Left lobe of liver (tissue), 2 donors: ENCODE measurements at regions not wholly inside any gene's neighbourhood (a gene's known extent, or its start where the extent isn't known, plus 50 kb on each side); places are given as distances from the start of the nearest gene placed in this dataset.
A peak's percentile ranks its signal among the peaks of the same experiment; 100 is the strongest.

Source experiments
- ATAC-seq: fragments of 200-7000 bp; cut with Tn5 transposase; one replicate; pipeline ENCODE4 v1.9.1; 2020; ENCODE audit warnings: mild to moderate bottlenecking, moderate library complexity
- DNase-seq: peaks from one replicate; pipeline ENCODE4 v3.0.0-alpha.2; 2020; ENCODE audit warnings: low spot score
- donor health status: DM: no; HTN: no; CAD: no; lungs with moderate emphysema.
- donor health status: DM: no; HTN: yes; CAD: no.

DNA sequence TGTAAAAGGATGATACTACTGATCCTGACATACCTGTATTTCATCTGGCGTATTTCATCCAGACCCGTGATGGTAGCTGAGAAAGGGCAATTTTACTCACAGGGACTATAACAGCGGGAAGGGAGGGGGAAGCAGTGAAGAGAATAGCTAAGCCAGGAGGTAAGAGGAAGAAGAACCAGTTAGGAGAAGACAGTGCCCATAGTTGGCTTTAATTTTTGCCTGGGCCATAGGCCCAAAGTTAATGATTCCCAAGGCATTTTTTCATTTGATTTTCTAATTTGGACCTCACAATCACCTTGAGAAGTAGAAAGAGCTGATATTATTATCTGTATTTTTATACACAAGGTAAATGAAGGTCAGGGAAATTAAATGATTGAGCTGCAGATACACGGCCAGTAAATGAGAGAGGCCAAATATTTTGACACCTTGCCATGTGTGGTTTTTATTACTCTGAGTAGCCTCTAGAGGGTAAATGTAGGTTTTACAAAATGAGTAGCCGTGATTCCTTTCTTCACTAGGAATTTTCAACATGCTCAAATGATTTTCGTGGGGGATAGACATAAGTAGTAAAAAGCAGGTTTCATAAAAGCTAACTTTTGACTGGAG lies 382.2 kb downstream of the FUT8 start:
- DNase-seq (no peak), ATAC-seq (no peak)

DNA sequence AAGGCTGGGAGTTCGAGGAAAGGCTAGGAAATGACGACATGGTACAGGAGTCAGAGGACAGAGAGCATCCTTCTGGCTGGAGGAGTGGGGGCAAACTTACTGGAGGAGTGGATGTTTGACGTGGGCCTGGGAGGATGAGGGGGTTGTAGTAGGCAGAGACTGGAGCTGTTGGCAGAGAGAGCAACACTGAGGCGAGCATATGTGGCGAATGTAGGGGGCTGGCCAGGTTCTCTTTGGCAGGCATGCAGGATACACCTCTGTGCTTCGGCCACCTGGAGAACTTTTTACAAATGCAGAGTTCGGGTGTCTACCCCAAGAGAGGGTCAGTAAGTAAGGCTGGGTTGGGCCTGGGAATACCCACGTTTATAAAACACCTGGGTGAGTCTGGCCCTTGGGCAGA lies 385.7 kb downstream of the FUT8 start:
- no peak for ATAC-seq
- no peak for DNase-seq

DNA sequence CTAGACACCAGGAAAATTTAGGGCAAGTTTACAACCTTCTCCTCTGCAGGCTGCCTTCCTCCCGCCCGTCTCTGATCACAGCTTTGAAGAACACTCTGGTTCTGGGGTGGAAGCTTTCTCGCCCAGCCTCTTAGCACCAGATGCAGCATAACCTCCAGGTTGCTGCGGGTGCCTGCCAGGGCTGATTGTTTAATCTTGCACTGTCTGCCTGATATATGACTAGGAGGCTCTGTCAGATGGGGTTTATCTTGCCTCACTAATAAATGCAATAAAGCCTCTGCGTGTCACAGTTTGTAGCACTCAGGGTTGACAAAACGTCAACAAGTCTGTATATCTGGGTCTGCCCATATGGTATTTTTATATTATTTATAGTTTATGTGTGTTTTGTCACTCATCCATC lies 388.2 kb downstream of the FUT8 start:
- no peak for DNase-seq
- ATAC-seq, result no peak

DNA sequence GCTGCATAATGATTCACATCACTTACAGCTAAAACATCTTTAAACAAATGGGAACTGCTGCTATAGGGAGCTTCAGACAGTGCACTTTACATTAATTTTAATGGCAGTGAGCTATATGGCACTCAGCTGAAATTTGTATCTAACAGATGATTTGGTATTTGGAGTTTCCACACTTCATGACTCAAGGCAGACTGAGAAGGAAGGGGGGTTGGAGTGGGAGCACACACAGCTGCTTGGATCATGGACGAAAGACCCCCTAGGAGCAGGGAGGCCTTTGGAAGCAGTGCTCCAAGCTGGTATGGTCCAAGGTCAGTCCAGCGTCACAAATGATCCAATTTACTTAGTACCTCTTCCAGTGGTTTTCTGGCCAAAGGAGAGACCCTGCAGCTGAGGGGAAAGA lies 389.7 kb downstream of the FUT8 start:
- DNase-seq (no peak), ATAC-seq (no peak)

DNA sequence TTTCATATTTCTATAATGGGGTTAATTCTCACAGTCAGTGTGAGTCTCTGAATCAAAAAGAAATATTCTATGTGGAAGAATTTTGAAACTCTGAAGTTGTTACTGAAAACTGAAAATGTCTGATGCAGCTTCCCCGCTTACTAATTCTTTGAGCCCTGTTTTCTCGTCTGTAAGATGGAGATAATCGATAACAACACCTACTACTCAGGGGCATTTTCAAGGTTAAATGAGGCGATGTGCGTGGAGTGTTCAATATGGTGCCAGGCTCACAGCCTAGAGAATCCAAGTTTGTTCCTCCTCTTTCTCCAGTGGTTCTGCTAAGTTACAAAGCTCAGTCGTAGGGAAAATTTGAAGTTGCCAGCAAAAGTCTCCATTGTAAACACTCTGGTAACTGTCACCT lies 391.4 kb downstream of the FUT8 start:
- DNase-seq, result no peak

DNA sequence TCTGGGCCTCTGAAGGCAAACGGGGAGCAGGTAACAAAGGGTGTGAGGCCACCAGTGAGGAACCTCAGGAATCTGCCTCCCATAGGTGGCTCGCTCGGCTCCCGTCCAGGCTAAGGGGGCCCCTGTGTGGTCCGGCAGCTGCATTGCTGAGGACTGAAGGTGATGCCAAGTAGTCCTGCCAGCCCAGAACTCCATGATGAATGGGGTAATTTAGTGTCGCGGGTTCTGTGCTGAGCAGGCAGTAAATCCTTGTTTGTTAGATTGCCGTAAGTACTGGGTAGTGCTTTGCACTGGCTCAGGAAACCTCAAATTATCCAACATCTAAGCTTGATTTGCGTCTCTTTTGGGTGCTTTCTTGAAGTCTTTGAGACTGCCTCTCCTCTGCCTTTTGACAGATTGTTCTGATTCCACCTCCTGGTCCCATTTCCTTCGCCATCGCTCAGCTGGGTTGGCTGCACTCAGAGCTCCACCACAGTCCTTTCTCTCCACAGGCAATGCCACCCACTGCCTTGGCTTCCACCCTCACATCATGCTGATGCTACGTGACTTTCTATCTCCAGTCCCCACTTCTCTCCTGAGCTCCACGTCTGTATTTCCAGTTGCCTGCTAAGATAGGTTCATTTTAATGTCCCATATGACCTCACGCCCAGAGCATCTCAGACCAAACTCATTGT lies 392.0 kb downstream of the FUT8 start:
- ATAC-seq (no peak), DNase-seq (no peak)

More for the DNA sequence above, 391.4 kb downstream of the FUT8 start:
- ATAC-seq, result no peak

DNA sequence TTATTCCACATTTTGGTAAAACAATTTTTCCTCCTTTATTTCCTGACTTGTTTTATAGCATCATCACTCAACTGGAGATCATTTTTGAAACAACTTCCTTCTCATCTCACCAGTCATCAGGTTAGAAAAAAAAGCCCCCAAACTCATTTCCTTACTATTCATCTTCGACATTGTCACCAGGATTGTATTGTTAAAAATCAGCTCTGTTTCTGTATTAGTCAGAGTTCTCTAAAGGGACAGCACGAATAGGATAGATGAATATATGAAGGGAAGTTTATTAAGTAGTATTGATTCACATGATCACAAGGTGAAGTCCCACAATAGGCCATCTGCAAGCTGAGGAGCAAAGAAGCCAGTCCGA lies 392.6 kb downstream of the FUT8 start:
- no peak for DNase-seq
- ATAC-seq, result no peak

DNA sequence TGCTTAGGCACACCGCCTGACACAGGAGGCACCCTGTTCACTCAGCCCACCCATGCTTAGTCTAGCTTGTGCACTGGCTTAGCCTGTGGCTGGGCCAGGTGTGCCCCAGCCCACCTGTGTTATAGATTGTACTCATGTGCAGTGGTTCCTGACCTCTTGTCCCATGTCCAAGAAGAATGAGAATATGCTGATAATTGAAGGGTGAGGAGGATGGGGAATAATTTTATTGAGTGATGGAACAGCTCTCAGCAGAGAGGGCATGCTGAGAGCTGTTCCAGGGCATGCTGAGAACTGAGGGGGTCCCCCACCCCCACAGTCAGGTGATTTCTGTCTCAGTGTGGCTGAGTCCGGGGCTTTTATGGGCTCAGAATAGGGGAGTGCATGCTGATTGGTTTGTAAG lies 395.9 kb downstream of the FUT8 start:
- no peak for DNase-seq
- ATAC-seq, result no peak

DNA sequence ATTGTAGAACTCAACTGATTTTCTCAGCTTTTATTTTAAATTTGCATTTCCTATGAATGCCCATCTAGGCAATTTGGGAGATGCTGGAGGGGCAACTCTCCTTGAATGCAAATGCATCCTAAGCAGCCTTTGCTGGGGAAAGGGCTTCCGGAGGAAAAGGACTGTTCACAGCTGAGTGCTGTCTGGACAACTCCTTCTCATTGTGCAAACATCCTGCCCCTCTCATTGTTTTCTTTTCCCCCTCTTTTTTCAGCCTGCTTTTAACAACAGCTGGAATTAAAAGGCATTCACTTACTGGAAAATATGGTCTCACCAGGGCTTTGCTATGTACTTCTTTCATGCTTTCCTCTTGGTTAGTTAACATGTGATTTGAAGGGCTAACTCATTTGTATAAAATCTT lies 397.8 kb downstream of the FUT8 start:
- no peak for ATAC-seq
- no peak for DNase-seq

DNA sequence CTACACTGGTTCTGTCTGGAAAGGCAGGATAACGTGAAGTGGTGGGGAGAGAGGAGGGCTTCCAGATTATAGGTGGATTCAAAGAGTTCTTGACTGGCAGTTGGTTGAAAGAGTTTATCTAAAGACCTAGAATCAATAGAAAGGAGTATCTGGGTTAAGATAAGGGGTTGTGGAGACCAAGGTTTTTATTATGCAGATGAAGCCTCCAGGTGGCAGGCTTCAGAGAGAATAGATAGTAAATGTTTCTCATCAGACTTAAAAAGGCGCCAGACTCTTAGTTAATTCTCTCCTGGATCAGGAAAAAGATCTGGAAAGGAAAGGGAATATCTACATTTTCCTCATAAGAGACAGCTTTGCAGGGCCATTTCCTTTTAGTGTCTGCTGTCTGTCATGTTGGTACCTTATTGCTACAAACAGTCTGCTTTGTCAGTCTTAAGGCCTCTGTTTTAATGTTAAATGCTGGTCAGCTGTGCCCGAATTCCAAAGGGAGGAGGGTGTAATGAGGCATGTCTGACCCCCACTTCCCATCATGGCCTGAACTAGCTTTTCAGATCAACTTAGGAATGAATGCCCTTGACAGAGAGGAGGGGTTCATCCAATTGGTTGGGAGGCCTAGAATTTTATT lies 401.3 kb downstream of the FUT8 start:
- ATAC-seq (no peak), DNase-seq (no peak)

DNA sequence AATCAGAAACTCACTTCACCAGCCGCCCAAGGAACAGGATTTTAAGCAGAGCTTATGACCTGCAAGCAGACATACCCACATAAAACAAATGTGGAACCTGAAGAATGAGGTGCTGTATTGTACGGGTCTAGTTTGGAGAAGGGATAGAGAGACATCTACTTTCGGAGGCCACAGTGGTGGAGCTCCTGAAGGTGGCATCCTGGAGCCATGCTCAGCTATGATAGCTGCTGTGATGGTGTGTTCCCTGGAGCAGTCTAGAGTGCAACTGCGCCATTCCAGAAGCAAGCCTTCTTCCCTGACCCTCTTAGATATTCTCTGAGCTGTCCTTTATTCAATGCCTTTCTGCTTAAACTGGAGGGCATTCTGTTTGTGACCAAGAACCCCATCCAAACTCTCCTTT lies 402.6 kb downstream of the FUT8 start:
- DNase-seq (no peak), ATAC-seq (no peak)

DNA sequence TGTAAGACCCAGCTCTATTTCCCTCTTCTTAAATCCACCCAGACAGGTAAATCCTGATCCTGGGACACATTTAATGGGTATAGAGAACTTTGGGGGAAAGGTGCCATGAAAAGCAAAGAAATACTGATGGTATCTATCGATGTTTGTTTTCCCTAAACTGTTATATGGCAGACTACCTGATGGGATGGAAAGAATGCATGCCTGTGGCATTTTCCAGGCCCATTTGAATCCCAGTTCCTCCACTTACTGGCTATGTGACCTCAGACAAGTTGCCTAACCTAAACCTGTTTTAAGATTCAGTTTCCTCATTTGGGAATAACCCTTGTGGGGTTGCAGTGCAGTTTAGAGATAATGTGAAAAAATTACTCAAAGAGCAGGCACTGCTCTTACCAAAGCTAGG lies 404.5 kb downstream of the FUT8 start:
- DNase-seq (no peak), ATAC-seq (no peak)

DNA sequence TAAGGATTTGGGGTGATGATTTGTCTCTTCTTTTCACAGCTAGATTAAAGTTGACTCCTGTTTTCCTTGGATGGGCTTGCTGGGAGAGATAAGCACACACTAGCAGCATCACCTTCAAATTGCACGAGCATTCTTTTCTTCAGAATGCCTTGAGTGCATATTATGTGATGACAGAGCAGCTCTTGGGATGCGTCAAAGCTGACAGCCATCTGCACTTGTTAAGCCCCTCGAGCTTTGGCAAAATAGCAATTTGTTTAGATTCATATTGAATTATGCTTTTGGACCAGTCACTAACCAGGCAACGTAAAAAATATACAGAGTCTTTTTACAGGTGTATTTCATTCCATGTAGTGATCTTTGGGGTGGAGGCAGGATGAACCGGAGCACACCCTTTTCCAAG lies 407.0 kb downstream of the FUT8 start:
- DNase-seq (no peak), ATAC-seq (no peak)

DNA sequence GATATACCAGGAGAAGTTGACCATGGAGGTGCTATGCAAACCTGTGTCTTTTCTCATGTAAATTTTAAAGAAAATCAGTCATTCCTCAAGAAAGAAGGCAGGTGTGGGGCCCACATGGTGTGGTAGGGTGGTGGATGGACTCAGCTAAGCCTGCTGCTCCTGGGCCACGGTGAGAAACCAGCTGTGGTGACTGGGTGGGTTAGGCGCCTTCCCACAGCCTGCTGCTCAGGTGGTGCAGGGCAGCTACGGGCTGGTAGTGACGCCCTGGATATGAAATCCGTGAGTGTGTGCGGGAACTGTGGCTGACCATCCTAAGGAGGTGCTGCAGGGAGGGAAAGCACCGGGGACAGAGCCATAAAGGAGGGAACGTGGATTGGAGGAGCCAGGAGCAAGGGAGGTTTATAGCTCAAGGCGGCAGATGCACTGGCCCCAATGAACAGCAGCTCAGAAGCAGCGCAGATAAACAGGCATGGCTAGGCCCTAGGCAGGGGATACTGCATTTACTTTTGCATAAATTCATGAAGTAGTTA lies 408.8 kb downstream of the FUT8 start:
- ATAC-seq (no peak), DNase-seq (no peak)

DNA sequence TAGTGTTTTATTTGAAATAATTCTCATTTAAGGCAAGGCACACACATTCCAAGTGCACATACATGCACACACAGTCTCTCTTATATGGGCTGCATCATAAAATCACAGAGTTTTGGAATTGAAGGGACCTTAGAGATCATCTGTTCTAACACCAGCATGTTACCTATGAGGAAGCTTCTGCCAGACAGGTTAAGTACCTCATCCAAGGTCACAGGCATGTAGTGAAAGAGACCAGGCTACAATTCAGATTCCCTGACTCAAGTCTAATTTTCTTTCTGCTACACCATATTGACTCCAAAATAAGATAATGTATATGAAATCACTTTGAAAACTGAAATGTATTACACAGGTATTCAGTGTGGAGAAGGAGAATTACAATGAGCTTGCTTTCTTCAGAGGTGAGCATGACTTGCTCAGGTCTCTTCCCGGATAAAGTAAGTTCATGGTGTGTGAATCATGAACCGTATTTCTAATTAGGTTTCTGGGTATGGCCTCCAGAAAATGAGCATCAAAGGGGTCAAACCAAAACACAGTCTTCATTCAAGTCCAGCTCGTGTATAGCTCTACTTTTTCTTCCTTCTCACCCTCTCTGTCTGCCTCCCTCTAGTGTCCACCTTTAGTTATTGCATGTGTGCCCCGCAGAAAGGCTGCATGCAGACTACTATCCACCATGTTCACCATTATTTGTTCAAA lies 411.9 kb downstream of the FUT8 start:
- DNase-seq (peak; percentile 51), ATAC-seq (peak; percentile 99)

DNA sequence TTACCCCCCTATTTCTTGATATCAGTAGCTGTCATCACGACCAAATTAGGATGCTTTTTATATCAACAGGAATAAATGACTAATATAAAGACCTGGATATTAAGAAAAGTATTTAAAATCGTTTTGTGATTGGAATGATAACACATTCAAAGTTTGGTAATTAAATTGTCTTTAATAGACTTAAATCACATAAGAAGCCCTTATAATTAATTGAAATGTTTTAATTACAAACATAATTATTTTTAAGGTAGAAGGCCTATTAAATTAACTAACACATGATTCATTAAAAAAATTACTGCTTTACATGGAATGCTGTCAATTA lies 412.4 kb downstream of the FUT8 start:
- DNase-seq (no peak), ATAC-seq (no peak)

DNA sequence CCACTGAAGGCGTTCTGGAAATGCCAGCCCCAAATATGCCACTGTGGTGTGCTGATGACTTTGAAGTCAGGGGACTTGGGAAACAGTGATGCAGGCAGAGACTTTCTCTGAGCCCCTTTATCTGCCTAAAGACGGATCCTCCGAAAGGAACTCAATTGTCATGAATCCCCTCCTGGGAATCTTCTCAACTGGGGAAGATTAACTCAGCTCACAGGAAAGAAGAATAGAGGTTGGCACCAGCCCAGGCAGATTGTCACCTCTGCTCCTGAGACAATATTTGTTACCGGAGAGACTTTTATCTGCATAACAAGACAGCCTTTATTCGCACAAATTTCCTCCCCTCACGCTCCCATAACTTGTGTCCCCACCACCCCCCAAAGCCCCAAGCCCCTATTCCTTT lies 414.4 kb downstream of the FUT8 start:
- ATAC-seq, result no peak
- DNase-seq, result no peak

DNA sequence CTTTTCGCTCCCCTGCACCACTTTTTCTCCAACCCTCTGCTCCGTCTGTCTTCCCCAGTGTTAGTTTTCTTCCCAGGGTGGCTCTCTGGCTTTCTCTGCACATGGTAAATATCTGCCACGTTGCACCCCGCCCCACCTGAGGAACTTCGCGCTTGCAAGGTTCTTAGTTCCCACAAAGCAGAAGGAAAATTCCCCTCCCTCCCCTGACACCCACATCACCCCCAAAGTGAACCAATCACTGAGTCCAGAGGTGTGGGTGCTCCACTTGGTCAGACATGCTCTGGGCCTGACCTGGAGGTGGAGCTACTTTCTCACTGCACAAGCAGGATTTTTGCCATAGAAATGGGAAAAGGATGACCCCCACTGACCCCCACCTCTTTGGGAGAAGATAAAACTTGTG lies 415.0 kb downstream of the FUT8 start:
- DNase-seq (no peak), ATAC-seq (no peak)

DNA sequence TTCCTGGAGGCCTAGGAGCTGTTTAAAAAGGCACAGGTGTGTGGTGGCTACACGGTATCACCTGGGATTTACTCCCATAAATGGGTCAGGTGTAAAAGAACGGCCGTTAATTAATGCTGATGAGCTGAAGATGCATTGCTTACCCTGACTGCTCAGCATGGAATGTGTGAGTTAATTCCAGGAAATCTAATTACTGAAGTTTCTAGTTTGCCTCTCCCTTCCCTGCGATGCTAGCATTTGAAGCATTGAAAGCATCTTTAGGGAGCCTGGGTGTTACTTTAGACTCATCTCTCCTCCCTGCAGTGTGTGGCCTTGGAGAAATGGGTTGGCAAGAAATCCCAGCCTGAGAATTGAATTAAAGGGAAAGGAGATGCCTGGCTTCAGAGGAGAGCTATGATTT lies 415.9 kb downstream of the FUT8 start:
- DNase-seq (no peak), ATAC-seq (no peak)

DNA sequence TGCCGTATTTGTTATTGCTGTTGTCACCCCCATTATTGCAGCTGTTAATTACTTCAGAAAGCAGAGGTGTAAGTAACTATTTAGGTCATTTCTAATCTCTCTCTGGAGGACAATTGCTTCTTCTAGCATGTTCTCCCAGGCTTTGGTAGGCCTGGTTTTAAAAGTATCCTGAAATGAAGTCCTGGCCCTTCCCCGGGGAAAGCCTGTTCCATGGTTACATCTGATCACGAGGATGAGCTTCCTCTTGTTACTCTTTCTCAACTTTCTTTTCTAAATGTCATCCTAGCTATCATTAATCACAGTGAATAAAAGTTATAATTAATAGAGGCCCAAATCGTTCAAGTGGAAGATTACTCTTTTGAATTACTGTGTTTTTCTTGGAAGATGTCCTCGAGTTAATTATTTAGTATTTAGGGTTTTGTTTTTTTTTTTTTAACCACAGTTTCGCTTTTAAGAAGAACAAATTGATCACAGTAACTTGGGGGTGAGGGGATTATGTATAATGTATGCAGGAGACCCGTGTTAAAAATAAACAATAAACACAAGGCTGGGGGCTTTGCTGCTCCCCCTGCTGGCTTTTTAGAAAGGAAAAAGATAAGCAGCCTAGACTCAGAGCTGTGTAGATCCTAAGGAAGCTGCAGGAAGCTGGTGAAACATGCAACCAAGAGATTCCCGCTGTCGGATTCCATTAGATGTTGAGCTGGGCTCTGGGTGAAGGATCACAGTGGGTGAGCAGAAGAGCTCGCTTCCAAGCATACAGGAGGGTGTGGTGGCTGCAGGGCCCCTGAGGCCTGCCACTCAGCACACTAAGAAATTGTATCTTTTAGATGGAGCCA lies 420.1 kb downstream of the FUT8 start:
- DNase-seq, result no peak
- no peak for ATAC-seq

DNA sequence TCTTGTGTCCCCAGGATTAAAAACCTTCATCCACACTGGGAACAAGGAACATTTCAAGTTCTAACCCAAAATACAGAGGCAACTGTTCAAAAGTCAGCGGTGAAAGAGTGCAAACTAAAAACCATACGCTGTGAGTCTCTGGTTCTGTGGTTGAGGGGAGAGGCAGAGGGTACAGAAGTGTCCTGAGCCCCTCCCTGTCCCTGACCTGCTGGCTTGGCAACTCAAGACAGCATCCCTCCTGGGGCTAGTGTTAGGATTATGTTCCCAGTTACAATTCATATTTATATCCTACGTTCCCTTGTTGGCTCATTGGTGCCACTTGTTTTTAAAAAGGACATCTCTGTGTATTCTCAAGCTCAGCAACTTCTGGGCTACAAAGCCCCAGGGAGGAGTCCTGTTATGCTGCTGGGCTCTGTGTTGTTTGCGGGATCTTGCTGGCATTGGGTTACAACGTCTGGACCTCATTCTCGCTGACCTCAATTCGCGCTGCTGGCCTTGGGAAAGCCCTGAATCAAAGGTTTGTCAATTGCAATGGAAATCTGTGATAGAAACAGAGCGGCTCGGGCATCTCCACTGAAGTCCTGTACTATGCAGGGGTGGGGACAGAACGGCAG lies 420.8 kb downstream of the FUT8 start:
- DNase-seq, result no peak
- ATAC-seq, result no peak
